ENCODE measurements at regions not wholly inside any gene's neighbourhood (a gene's known extent, or its start where the extent isn't known, plus 50 kb on each side); places are given as distances from the start of the nearest gene placed in this dataset.

GRCh38 chr2:18898271-18898670, 308.9 kb upstream of the NT5C1B start:
- H3K4me3 ChIP-seq (ENCODE audit: low read length) = no peak overlapping the region
- H3K27me3 ChIP-seq (ENCODE audit: low read depth, low read length) = 0 out of 2 replicates have a peak, but pooled peaks cover 3% of the 10 kb centered on the region
- H4K20me1 ChIP-seq (ENCODE audit: insufficient read depth, low read length) = no peaks in the 10 kb centered on the region
- H3K36me3 ChIP-seq (replicated peaks; ENCODE audit: low read depth, low read length) = no peaks in the 10 kb centered on the region
- H2AFZ ChIP-seq (ENCODE audit: low read depth, low read length) = no peak overlapping the region
- no peak overlapping the region for H3K27ac ChIP-seq (ENCODE audit: low read length)
- peaks cover 9% of the 10 kb centered on the region; the same call in 1 of the 2 replicates for H3K4me1 ChIP-seq (ENCODE audit: low read length)
- no peak overlapping the region for H3K4me2 ChIP-seq (ENCODE audit: low read length)
- no peak overlapping the region for H3K9ac ChIP-seq (ENCODE audit: low read length)
- H3K79me2 ChIP-seq (ENCODE audit: low read length) = no peaks in the 10 kb centered on the region
- no peak for TF ChIP-seq EZH2phosphoT487 (IDR thresholded peaks at IDR 0.05; ENCODE audit: low read depth)
- no peak for TF ChIP-seq CTCF (IDR thresholded peaks at IDR 0.05; ENCODE audit: low read depth, low read length)
- no peaks in the 10 kb centered on the region for H3K9me3 ChIP-seq (ENCODE audit: insufficient read depth, low read length)

- Histone ChIP-seq H3K4me3 (ENCODE audit: low read length) (no peak overlapping the region), H3K79me2 (ENCODE audit: low read length) (no peaks in the 10 kb centered on the region), H3K27ac (ENCODE audit: low read length) (no peak overlapping the region)
Observed at GRCh38 chr2:18896125-18896764, 306.9 kb upstream of the NT5C1B start.

GRCh38 chr2:18891600-18892345, 302.4 kb upstream of the NT5C1B start:
- Histone ChIP-seq H4K20me1 (ENCODE audit: insufficient read depth, low read length) (no peaks in the 10 kb centered on the region), H3K9me3 (ENCODE audit: insufficient read depth, low read length) (no peaks in the 10 kb centered on the region), H3K36me3 (replicated peaks; ENCODE audit: low read depth, low read length) (no peaks in the 10 kb centered on the region), H3K4me3 (ENCODE audit: low read length) (no peak overlapping the region), H3K4me1 (ENCODE audit: low read length) (no peaks in the 10 kb centered on the region), H3K4me2 (ENCODE audit: low read length) (no peak overlapping the region), H3K27ac (ENCODE audit: low read length) (no peak overlapping the region), H2AFZ (ENCODE audit: low read depth, low read length) (no peak overlapping the region), H3K27me3 (ENCODE audit: low read depth, low read length) (no peaks in the 10 kb centered on the region), H3K79me2 (ENCODE audit: low read length) (no peaks in the 10 kb centered on the region), H3K9ac (ENCODE audit: low read length) (no peak overlapping the region)
- TF ChIP-seq EZH2phosphoT487 (IDR thresholded peaks at IDR 0.05; ENCODE audit: low read depth) = no peak
- no peak for TF ChIP-seq CTCF (IDR thresholded peaks at IDR 0.05; ENCODE audit: low read depth, low read length)

More at GRCh38 chr2:18896125-18896764, 306.9 kb upstream of the NT5C1B start:
- Histone ChIP-seq H3K9ac (ENCODE audit: low read length) (no peak overlapping the region), H3K4me2 (ENCODE audit: low read length) (no peak overlapping the region), H3K27me3 (ENCODE audit: low read depth, low read length) (no peaks in the 10 kb centered on the region), H4K20me1 (ENCODE audit: insufficient read depth, low read length) (no peaks in the 10 kb centered on the region), H3K9me3 (ENCODE audit: insufficient read depth, low read length) (no peaks in the 10 kb centered on the region), H3K36me3 (replicated peaks; ENCODE audit: low read depth, low read length) (no peaks in the 10 kb centered on the region), H3K4me1 (ENCODE audit: low read length) (0 out of 2 replicates have a peak, but pooled peaks cover under 1% of the 10 kb centered on the region), H2AFZ (ENCODE audit: low read depth, low read length) (no peak overlapping the region)
- TF ChIP-seq CTCF (IDR thresholded peaks at IDR 0.05; ENCODE audit: low read depth, low read length) (no peak), EZH2phosphoT487 (IDR thresholded peaks at IDR 0.05; ENCODE audit: low read depth) (no peak)

- Histone ChIP-seq H3K4me2 (ENCODE audit: low read length) (no peak overlapping the region), H3K27ac (ENCODE audit: low read length) (no peak overlapping the region), H3K9ac (ENCODE audit: low read length) (no peak overlapping the region), H3K4me3 (ENCODE audit: low read length) (no peak overlapping the region), H3K9me3 (ENCODE audit: insufficient read depth, low read length) (no peaks in the 10 kb centered on the region), H3K27me3 (ENCODE audit: low read depth, low read length) (no peaks in the 10 kb centered on the region), H3K79me2 (ENCODE audit: low read length) (no peaks in the 10 kb centered on the region), H3K4me1 (ENCODE audit: low read length) (no peaks in the 10 kb centered on the region), H2AFZ (ENCODE audit: low read depth, low read length) (no peak overlapping the region), H3K36me3 (replicated peaks; ENCODE audit: low read depth, low read length) (no peaks in the 10 kb centered on the region), H4K20me1 (ENCODE audit: insufficient read depth, low read length) (no peaks in the 10 kb centered on the region)
- TF ChIP-seq CTCF (IDR thresholded peaks at IDR 0.05; ENCODE audit: low read depth, low read length) (no peak), EZH2phosphoT487 (IDR thresholded peaks at IDR 0.05; ENCODE audit: low read depth) (no peak)
Observed at GRCh38 chr2:18889565-18890332, 300.4 kb upstream of the NT5C1B start.
